Pancreas (tissue), 10 donors: ENCODE measurements at regions not wholly inside any gene's neighbourhood (a gene's known extent, or its start where the extent isn't known, plus 50 kb on each side); places are given as distances from the start of the nearest gene placed in this dataset.

Experiments used
- ATAC-seq, 4 donors: fragments of 200-7000 bp; cut with Tn5 transposase; one replicate each; pipeline versions ENCODE4 v1.8.0 to v1.9.1; 2020; ENCODE audit warnings: mild to moderate bottlenecking in 4 of 4, moderate library complexity in 4 of 4
- DNase-seq, 6 donors: peaks; one replicate each; pipeline ENCODE4 v3.0.0-alpha.2; 2020
- FAIRE-seq: peaks from 2 replicates; lab custom pipeline; 2012; peaks lifted over from hg19 to GRCh38; lab: Jason Lieb, UNC
- H3K27ac ChIP-seq, 4 donors: fragments of 200-600 bp; sonication (generic); 1 replicate in 3 of 4; 2 replicates in 1 of 4; pipeline versions ENCODE4 v1.5.0 to v1.8.0; 2020
- H3K27me3 ChIP-seq, 4 donors: fragments of 200-600 bp; one replicate each; pipeline ENCODE4 v1.8.0; 2021
- H3K36me3 ChIP-seq, 3 donors: fragments of 200-600 bp; sonication (generic) in 1 of 3; one replicate each; pipeline versions ENCODE4 v1.5.0 to v1.8.0; 2020 to 2021
- H3K4me1 ChIP-seq, 3 donors: fragments of 200-600 bp; one replicate each; pipeline ENCODE4 v1.8.0; 2021
- H3K4me3 ChIP-seq, 4 donors: fragments of 200-600 bp; sonication (generic) in 2 of 4; one replicate each; pipeline versions ENCODE4 v1.5.0 to v1.8.0; 2020 to 2021
- H3K9me3 ChIP-seq, 4 donors: fragments of 200-600 bp; one replicate each; pipeline ENCODE4 v1.8.0; 2021
- WGBS, 2 donors: extraction: QIAGEN DNeasy Blood & Tissue Kit; methylation state at CpG; one replicate each; pipeline ENCODE4 v1.1.7; 2013; 5-methylcytosine and 5-hydroxymethylcytosine counted together
- intact Hi-C, 3 donors: fragments of 100-400 bp; cut with DNase I; formaldehyde crosslinking; loops; one replicate each; pipeline versions ENCODE4 v1.11.1 to v1.14.2; 2022
- TF ChIP-seq, protein P1 (sequence below), 4 donors: fragments of 200-600 bp; sonication (generic) in 3 of 4; IDR thresholded peaks; one replicate each; pipeline versions ENCODE4 v1.5.0 to v1.8.0; 2021; ENCODE audit warnings: antibody characterized with exemption in 4 of 4
- donor health status: healthy with polysubstance abuse.
- donor health status: DM: no; HTN: no; CAD: no; lungs with moderate emphysema.
- donor health status: DM: no; HTN: no; CAD: no.
- donor health status: control.
- donor health status: control.
- donor health status: Bipolar disorder and iron deficiency.
- donor health status: DM: yes; HTN: yes; CAD: no.
- donor health status: DM: no; HTN: no; CAD: no.
- donor health status: DM: no; HTN: no; CAD: no.
- donor health status: DM: yes; HTN: yes; CAD: no.

DNA sequence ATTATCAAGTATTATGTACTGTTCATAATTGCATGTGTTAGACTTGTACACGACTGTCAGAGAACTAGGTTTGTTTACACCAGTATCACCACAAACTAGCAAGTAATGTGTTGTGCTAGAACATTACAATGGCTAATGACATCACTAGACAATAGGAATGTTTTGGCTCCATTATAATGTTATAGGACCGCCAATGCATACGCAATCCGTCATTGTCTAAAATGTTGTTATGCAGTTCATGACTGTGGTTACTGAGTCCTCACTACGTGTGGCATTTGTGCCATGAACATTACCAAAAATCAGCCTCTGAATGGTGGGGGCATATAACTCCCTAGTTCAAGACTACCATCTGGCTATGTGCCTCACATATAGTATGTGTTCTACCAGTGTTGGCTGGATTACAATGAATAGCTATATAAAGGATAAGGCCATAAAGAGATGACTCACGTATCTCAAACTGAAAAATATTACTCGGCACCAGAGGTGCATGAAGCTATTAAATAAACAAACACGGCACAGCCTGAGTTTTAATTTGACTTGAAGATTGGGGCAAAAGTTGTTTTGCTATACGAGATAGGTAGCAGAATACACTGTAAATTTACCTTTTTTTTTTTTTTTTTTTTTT, 89.1 kb upstream of the COL24A1 start:
- Histone ChIP-seq H3K36me3 (no peaks in the 10 kb centered on the region), H3K4me1 (no peaks in the 10 kb centered on the region), H3K27ac (no peak overlapping the region), H3K4me3 (no peak overlapping the region), H3K27me3 (no peaks in the 10 kb centered on the region), H3K9me3 (no peaks in the 10 kb centered on the region)
- ATAC-seq (no peak), FAIRE-seq (no peak), DNase-seq (no peak)
- intact Hi-C loops, result no loop called here
- 78 to 84% methylated on average over 9 of the region's 9 CpGs for WGBS, 2 donors
- TF ChIP-seq, protein P1, sequence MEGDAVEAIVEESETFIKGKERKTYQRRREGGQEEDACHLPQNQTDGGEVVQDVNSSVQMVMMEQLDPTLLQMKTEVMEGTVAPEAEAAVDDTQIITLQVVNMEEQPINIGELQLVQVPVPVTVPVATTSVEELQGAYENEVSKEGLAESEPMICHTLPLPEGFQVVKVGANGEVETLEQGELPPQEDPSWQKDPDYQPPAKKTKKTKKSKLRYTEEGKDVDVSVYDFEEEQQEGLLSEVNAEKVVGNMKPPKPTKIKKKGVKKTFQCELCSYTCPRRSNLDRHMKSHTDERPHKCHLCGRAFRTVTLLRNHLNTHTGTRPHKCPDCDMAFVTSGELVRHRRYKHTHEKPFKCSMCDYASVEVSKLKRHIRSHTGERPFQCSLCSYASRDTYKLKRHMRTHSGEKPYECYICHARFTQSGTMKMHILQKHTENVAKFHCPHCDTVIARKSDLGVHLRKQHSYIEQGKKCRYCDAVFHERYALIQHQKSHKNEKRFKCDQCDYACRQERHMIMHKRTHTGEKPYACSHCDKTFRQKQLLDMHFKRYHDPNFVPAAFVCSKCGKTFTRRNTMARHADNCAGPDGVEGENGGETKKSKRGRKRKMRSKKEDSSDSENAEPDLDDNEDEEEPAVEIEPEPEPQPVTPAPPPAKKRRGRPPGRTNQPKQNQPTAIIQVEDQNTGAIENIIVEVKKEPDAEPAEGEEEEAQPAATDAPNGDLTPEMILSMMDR (IDR thresholded peaks at IDR 0.05), result no peak

DNA sequence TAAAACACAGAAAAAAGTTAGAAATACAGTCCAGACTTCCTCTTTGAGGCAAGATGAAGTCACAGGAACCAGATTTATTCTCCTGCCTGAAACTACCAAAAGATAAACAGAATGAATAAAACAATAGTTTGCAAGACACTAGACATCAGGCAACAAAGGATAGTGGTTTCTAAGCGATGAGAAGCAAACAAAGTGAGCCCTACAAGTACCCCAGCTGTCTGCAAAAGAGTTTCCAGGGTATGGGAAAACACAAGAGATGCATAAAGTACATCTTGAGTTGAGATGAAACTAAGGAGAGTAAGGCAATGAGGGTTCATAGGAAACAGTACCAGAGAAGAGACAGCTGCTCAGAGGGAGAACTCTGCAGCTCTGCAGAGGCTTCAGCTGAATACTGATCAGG, 83.3 kb upstream of the COL24A1 start:
- WGBS, 2 donors, result 38 to 42% methylated on average over 1 of the region's 1 CpG
- Histone ChIP-seq H3K27me3 (no peaks in the 10 kb centered on the region), H3K9me3 (no peaks in the 10 kb centered on the region), H3K36me3 (no peaks in the 10 kb centered on the region), H3K27ac (no peak overlapping the region), H3K4me3 (no peak overlapping the region), H3K4me1 (no peaks in the 10 kb centered on the region)
- intact Hi-C loops, result no loop called here
- ATAC-seq, result no peak
- no peak for FAIRE-seq
- TF ChIP-seq, protein P1 (IDR thresholded peaks at IDR 0.05), result no peak
- DNase-seq, result no peak

DNA sequence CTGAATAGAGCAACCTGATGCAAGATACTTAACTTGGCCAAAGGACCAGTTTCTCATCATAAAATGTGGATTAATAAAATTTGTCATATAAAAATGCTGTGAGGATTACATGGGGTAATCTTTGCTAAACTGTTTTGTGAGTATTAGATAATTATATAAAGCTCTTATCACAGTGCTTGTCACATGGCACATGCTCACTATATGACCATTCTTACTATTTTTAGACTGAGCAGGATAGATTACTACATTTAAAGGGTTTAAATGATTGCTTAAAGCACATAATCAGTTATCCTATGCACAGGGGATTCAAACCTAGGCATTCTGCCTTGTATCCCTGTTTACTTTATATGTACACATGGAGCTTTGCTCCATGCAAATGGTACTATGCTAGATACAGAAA, 82.9 kb upstream of the COL24A1 start:
- ATAC-seq, result no peak
- intact Hi-C loops, result no loop called here
- no peak for DNase-seq
- H3K4me3 ChIP-seq, result no peak overlapping the region
- TF ChIP-seq, protein P1 (IDR thresholded peaks at IDR 0.05), result no peak
- no peak for FAIRE-seq
- H3K36me3 ChIP-seq, result no peaks in the 10 kb centered on the region
- no peaks in the 10 kb centered on the region for H3K9me3 ChIP-seq
- H3K4me1 ChIP-seq, result no peaks in the 10 kb centered on the region
- H3K27me3 ChIP-seq, result no peaks in the 10 kb centered on the region
- no peak overlapping the region for H3K27ac ChIP-seq

DNA sequence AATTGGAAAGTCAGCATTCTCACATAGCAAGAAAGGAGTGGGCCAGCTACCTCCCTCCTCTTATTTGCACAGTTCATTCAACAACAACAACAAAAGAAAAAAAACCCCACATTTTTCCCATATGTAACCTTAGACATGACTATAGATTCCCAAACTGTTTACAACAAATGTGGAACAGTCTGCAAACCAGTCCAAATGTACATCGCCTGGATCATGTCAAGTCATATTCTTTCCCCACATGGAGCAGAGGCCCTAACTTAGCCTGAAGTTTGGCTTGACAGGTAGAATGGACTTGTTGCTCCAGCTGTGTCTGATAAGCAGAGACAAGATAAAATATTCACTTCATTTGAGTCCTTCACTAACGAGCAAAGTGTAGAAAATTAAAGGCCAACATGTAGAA, 81.7 kb upstream of the COL24A1 start:
- Histone ChIP-seq H3K4me3 (no peak overlapping the region), H3K36me3 (no peaks in the 10 kb centered on the region), H3K27ac (no peak overlapping the region), H3K4me1 (no peaks in the 10 kb centered on the region), H3K27me3 (no peaks in the 10 kb centered on the region), H3K9me3 (no peaks in the 10 kb centered on the region)
- intact Hi-C loops, result no loop called here
- TF ChIP-seq, protein P1 (IDR thresholded peaks at IDR 0.05), result no peak
- FAIRE-seq (no peak), DNase-seq (no peak), ATAC-seq (no peak)
- 42 to 54% methylated on average over 2 of the region's 2 CpGs for WGBS, 2 donors

DNA sequence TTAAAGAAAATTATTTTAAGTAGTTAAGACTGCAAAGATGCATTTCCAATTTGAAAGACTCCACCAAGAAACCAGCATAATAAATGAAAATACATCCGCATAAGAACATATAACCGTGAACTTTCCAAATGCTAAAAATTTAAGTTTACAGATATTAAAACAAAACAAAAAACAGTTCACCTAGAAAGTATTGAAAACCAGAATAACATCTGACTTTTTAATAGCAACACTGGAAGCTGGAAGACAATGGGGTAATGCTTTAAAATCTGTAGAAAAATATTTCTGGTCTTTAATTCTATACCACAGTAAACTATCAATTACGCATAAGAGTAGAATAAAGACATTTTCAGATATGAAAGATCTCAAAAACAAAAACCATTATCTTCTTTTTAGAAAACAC, 79.3 kb upstream of the COL24A1 start:
- 84 to 92% methylated on average over 3 of the region's 3 CpGs for WGBS, 2 donors
- TF ChIP-seq, protein P1 (IDR thresholded peaks at IDR 0.05), result no peak
- Histone ChIP-seq H3K4me3 (no peak overlapping the region), H3K4me1 (no peaks in the 10 kb centered on the region), H3K36me3 (no peaks in the 10 kb centered on the region), H3K27ac (no peak overlapping the region), H3K9me3 (no peaks in the 10 kb centered on the region), H3K27me3 (no peaks in the 10 kb centered on the region)
- intact Hi-C loops, result no loop called here
- no peak for ATAC-seq
- no peak for DNase-seq
- FAIRE-seq, result no peak
